Left kidney (tissue), 1 donor: ENCODE measurements at regions not wholly inside any gene's neighbourhood (a gene's known extent, or its start where the extent isn't known, plus 50 kb on each side); places are given as distances from the start of the nearest gene placed in this dataset.

Experiments
- DNase-seq: peaks from one replicate; pipeline ENCODE4 v3.0.0-alpha.2; 2013

GRCh38 chr5:82699737-82700136 lies 377.5 kb downstream of the TMEM167A start:
- no peak for DNase-seq

- DNase-seq: no peak
Measured at GRCh38 chr5:82698026-82698425, 379.2 kb downstream of the TMEM167A start.

- DNase-seq: no peak
Measured at GRCh38 chr5:82694711-82695285, 382.4 kb downstream of the TMEM167A start.

GRCh38 chr5:82692826-82693225 lies 384.4 kb downstream of the TMEM167A start:
- DNase-seq: no peak

GRCh38 chr5:82684659-82685058 lies 392.5 kb downstream of the TMEM167A start:
- no peak for DNase-seq

- no peak for DNase-seq
Measured at GRCh38 chr5:82684165-82684564, 393.0 kb downstream of the TMEM167A start.

GRCh38 chr5:82679660-82680059 lies 397.5 kb downstream of the TMEM167A start:
- no peak for DNase-seq

GRCh38 chr5:82676661-82677060 lies 398.5 kb upstream of the RPS23 start:
- no peak for DNase-seq

- DNase-seq: no peak
Measured at GRCh38 chr5:82674671-82675070, 396.5 kb upstream of the RPS23 start.

GRCh38 chr5:82673057-82673809 lies 395.1 kb upstream of the RPS23 start:
- no peak for DNase-seq

GRCh38 chr5:82670692-82671091 lies 392.5 kb upstream of the RPS23 start:
- no peak for DNase-seq

GRCh38 chr5:82669720-82670119 lies 391.6 kb upstream of the RPS23 start:
- no peak for DNase-seq

- no peak for DNase-seq
Measured at GRCh38 chr5:82666312-82666711, 388.2 kb upstream of the RPS23 start.

- no peak for DNase-seq
Measured at GRCh38 chr5:82664732-82665131, 386.6 kb upstream of the RPS23 start.

- no peak for DNase-seq
Measured at GRCh38 chr5:82663225-82663624, 385.1 kb upstream of the RPS23 start.

GRCh38 chr5:82662340-82662739 lies 384.2 kb upstream of the RPS23 start:
- DNase-seq: no peak

GRCh38 chr5:82661933-82662332 lies 383.8 kb upstream of the RPS23 start:
- DNase-seq: no peak

- DNase-seq: no peak
Measured at GRCh38 chr5:82661462-82661861, 383.3 kb upstream of the RPS23 start.

- no peak for DNase-seq
Measured at GRCh38 chr5:82659115-82659514, 381.0 kb upstream of the RPS23 start.

GRCh38 chr5:82657033-82657699 lies 379.0 kb upstream of the RPS23 start:
- no peak for DNase-seq

- DNase-seq: no peak
Measured at GRCh38 chr5:82656341-82656761, 378.2 kb upstream of the RPS23 start.

- DNase-seq: no peak
Measured at GRCh38 chr5:82655078-82655477, 376.9 kb upstream of the RPS23 start.

GRCh38 chr5:82649943-82650342 lies 371.8 kb upstream of the RPS23 start:
- no peak for DNase-seq

GRCh38 chr5:82644766-82645165 lies 366.6 kb upstream of the RPS23 start:
- no peak for DNase-seq
